Sigmoid colon (tissue), 6 donors: ENCODE measurements at regions not wholly inside any gene's neighbourhood (a gene's known extent, or its start where the extent isn't known, plus 50 kb on each side); places are given as distances from the start of the nearest gene placed in this dataset.

ENCODE experiments used
- DNase-seq: peaks from one replicate; pipeline ENCODE4 v3.0.0-alpha.2; 2019
- H3K27ac ChIP-seq, 4 donors: fragments of 200-600 bp; sonication (generic); one replicate each; pipeline ENCODE4 v1.5.1; 2016 to 2019; ENCODE audit warnings: mild to moderate bottlenecking in 1 of 4
- H3K27me3 ChIP-seq, 3 donors: fragments of 200-600 bp; sonication (generic); one replicate each; pipeline ENCODE4 v1.5.1; 2019; ENCODE audit warnings: mild to moderate bottlenecking in 1 of 3
- H3K36me3 ChIP-seq, 4 donors: fragments of 200-600 bp; sonication (generic); one replicate each; pipeline ENCODE4 v1.5.1; 2016 to 2019
- H3K4me1 ChIP-seq, 4 donors: fragments of 200-600 bp; sonication (generic); one replicate each; pipeline ENCODE4 v1.5.1; 2017 to 2019
- H3K4me3 ChIP-seq, 4 donors: fragments of 200-600 bp; sonication (generic); one replicate each; pipeline ENCODE4 v1.5.1; 2017 to 2019; ENCODE audit warnings: mild to moderate bottlenecking in 2 of 4, moderate library complexity in 1 of 4
- H3K9me3 ChIP-seq, 4 donors: fragments of 200-600 bp in 3 of 4; sonication (generic) in 3 of 4; one replicate each; pipeline versions ENCODE4 v1.5.1 to v1.6.1; 2013 to 2019
- CTCF ChIP-seq, 4 experiments: fragments of 450-650 bp in 3 of 4; fragments of 200-600 bp in 1 of 4; IDR thresholded peaks; one replicate each; pipeline ENCODE4 v1.5.1; 2016 to 2019; ENCODE audit warnings: antibody characterized with exemption in 4 of 4, mild to moderate bottlenecking in 3 of 4, moderate library complexity in 2 of 4
- EP300 ChIP-seq, 4 donors: sonication (generic); formaldehyde crosslinking; IDR thresholded peaks; one replicate each; pipeline ENCODE4 v1.6.1; 2017; ENCODE audit warnings: antibody characterized with exemption in 4 of 4
- POLR2A ChIP-seq, 2 donors: fragments of 450-650 bp; IDR thresholded peaks; one replicate each; pipeline ENCODE4 v1.6.1; 2016; ENCODE audit warnings: antibody characterized with exemption in 2 of 2, mild to moderate bottlenecking in 2 of 2, moderate library complexity in 2 of 2
- POLR2AphosphoS5 ChIP-seq, 4 donors: sonication (generic); formaldehyde crosslinking; IDR thresholded peaks; one replicate each; pipeline ENCODE4 v1.6.1; 2017; ENCODE audit warnings: antibody characterized with exemption in 4 of 4
- WGBS, 2 donors: extraction: QIAGEN DNeasy Blood & Tissue Kit; methylation state at CpG; one replicate each; pipeline ENCODE4 v1.1.7; 2013; 5-methylcytosine and 5-hydroxymethylcytosine counted together
- intact Hi-C: fragments of 100-400 bp; cut with DNase I; formaldehyde crosslinking; loops from one replicate; pipeline ENCODE4 v1.15.1; 2023
- donor health status: healthy with polysubstance abuse.
- donor health status: healthy.

GRCh38 chr3:166453478-166453877, 616.3 kb upstream of the BCHE start:
- H3K27me3 ChIP-seq, result no peaks in the 10 kb centered on the region
- intact Hi-C loops, result no loop called here
- TF ChIP-seq POLR2AphosphoS5 (IDR thresholded peaks at IDR 0.05) (no peak), CTCF (IDR thresholded peaks at IDR 0.05) (no peak), POLR2A (IDR thresholded peaks at IDR 0.05) (no peak), EP300 (IDR thresholded peaks at IDR 0.05) (no peak)
- H3K4me3 ChIP-seq, result no peak overlapping the region
- H3K9me3 ChIP-seq, result no peaks in the 10 kb centered on the region
- H3K4me1 ChIP-seq, result no peaks in the 10 kb centered on the region
- WGBS, 2 donors, result 24 to 62% methylated on average over 1 of the region's 1 CpG
- no peaks in the 10 kb centered on the region for H3K36me3 ChIP-seq
- H3K27ac ChIP-seq, result no peak overlapping the region
- DNase-seq, result no peak

- Histone ChIP-seq H3K36me3 (no peaks in the 10 kb centered on the region), H3K9me3 (no peaks in the 10 kb centered on the region), H3K4me1 (no peaks in the 10 kb centered on the region), H3K4me3 (no peak overlapping the region), H3K27me3 (no peaks in the 10 kb centered on the region), H3K27ac (no peak overlapping the region)
- no peak for DNase-seq
- WGBS, 2 donors, result 78 to 83% methylated on average over 1 of the region's 1 CpG
- intact Hi-C loops, result no loop called here
- no peak for TF ChIP-seq EP300 (IDR thresholded peaks at IDR 0.05)
- TF ChIP-seq POLR2A (IDR thresholded peaks at IDR 0.05), result no peak
Observed at GRCh38 chr3:166451997-166452396, 614.8 kb upstream of the BCHE start.

- H3K27ac ChIP-seq, result no peak overlapping the region
- intact Hi-C loops, result no loop called here
- no peaks in the 10 kb centered on the region for H3K36me3 ChIP-seq
- no peak overlapping the region for H3K4me3 ChIP-seq
- no peaks in the 10 kb centered on the region for H3K9me3 ChIP-seq
- H3K27me3 ChIP-seq, result no peaks in the 10 kb centered on the region
- TF ChIP-seq CTCF (IDR thresholded peaks at IDR 0.05) (no peak), POLR2AphosphoS5 (IDR thresholded peaks at IDR 0.05) (no peak), POLR2A (IDR thresholded peaks at IDR 0.05) (no peak), EP300 (IDR thresholded peaks at IDR 0.05) (no peak)
- WGBS, 2 donors, result 23 to 62% methylated on average over 3 of the region's 3 CpGs
- no peak for DNase-seq
- H3K4me1 ChIP-seq, result no peaks in the 10 kb centered on the region
Observed at GRCh38 chr3:166447513-166447912, 610.3 kb upstream of the BCHE start.

- H3K27me3 ChIP-seq, result no peaks in the 10 kb centered on the region
- H3K9me3 ChIP-seq, result no peaks in the 10 kb centered on the region
- DNase-seq, result no peak
- intact Hi-C loops, result no loop called here
- H3K4me3 ChIP-seq, result no peak overlapping the region
- 16 to 47% methylated on average over 3 of the region's 3 CpGs for WGBS, 2 donors
- H3K4me1 ChIP-seq, result no peaks in the 10 kb centered on the region
- no peak for TF ChIP-seq CTCF (IDR thresholded peaks at IDR 0.05)
- TF ChIP-seq EP300 (IDR thresholded peaks at IDR 0.05), result no peak
- no peak for TF ChIP-seq POLR2A (IDR thresholded peaks at IDR 0.05)
- TF ChIP-seq POLR2AphosphoS5 (IDR thresholded peaks at IDR 0.05), result no peak
- no peak overlapping the region for H3K27ac ChIP-seq
- no peaks in the 10 kb centered on the region for H3K36me3 ChIP-seq
Observed at GRCh38 chr3:166446986-166447385, 609.8 kb upstream of the BCHE start.

- Histone ChIP-seq H3K27ac (no peak overlapping the region), H3K9me3 (no peaks in the 10 kb centered on the region), H3K4me1 (no peaks in the 10 kb centered on the region), H3K4me3 (no peak overlapping the region), H3K36me3 (no peaks in the 10 kb centered on the region), H3K27me3 (no peaks in the 10 kb centered on the region)
- no peak for DNase-seq
- intact Hi-C loops, result no loop called here
- TF ChIP-seq EP300 (IDR thresholded peaks at IDR 0.05) (no peak), CTCF (IDR thresholded peaks at IDR 0.05) (no peak), POLR2AphosphoS5 (IDR thresholded peaks at IDR 0.05) (no peak), POLR2A (IDR thresholded peaks at IDR 0.05) (no peak)
Observed at GRCh38 chr3:166446291-166446690, 609.1 kb upstream of the BCHE start.
